ENCODE measurements at regions not wholly inside any gene's neighbourhood (a gene's known extent, or its start where the extent isn't known, plus 50 kb on each side); places are given as distances from the start of the nearest gene placed in this dataset.

DNA sequence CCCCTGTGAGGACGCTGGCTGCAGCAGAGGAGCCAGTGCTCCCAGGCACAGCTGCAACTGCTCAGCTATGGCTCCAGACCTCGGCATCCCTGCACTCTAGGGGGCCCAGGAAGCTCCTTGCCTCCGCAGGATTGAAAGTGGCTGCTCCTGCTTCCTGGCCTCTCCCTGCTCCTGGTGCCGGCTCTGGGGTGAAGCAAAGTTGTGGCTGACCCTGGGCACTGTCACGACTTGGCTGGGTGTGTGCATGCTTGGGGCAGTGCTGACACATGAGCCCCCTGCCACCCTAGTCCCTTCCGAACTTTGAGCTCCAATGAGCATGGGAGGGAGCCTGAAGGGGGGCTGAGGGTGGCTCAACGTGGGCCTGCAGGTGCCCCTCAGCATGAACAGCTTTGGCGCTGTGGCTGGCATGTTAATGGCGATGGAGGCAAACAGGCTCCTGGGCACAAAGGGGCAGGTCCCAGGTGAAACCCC, 1512.2 kb downstream of the KCNT2 start:
- no peak for TF ChIP-seq JUN (IDR thresholded peaks at IDR 0.05; ENCODE audit: borderline replicate concordance, insufficient read depth, insufficient read length, low read depth)
- TF ChIP-seq, protein P1, sequence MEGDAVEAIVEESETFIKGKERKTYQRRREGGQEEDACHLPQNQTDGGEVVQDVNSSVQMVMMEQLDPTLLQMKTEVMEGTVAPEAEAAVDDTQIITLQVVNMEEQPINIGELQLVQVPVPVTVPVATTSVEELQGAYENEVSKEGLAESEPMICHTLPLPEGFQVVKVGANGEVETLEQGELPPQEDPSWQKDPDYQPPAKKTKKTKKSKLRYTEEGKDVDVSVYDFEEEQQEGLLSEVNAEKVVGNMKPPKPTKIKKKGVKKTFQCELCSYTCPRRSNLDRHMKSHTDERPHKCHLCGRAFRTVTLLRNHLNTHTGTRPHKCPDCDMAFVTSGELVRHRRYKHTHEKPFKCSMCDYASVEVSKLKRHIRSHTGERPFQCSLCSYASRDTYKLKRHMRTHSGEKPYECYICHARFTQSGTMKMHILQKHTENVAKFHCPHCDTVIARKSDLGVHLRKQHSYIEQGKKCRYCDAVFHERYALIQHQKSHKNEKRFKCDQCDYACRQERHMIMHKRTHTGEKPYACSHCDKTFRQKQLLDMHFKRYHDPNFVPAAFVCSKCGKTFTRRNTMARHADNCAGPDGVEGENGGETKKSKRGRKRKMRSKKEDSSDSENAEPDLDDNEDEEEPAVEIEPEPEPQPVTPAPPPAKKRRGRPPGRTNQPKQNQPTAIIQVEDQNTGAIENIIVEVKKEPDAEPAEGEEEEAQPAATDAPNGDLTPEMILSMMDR (IDR thresholded peaks at IDR 0.05; ENCODE audit: extremely low read depth in 1 of 2, insufficient read depth in 1 of 2, low read depth in 1 of 2, low read length in 2 of 2): no peak
- TF ChIP-seq MYC (IDR thresholded peaks at IDR 0.05; ENCODE audit: low read depth, low read length): no peak
- no peak for TF ChIP-seq FOS (IDR thresholded peaks at IDR 0.05; ENCODE audit: borderline replicate concordance, insufficient read depth, low read length)
- no peak for TF ChIP-seq EZH2 (IDR thresholded peaks at IDR 0.05; ENCODE audit: borderline replicate concordance, low read depth, low read length, severe bottlenecking)
- no peak for TF ChIP-seq GATA2 (IDR thresholded peaks at IDR 0.05; ENCODE audit: insufficient read depth, insufficient read length, low read depth, low read length)
- no peak for TF ChIP-seq POLR2A (IDR thresholded peaks at IDR 0.05; ENCODE audit: low read depth, low read length)
- no peak for TF ChIP-seq POLR2AphosphoS5 (IDR thresholded peaks at IDR 0.05; ENCODE audit: insufficient read depth, low read depth, low read length)
- TF ChIP-seq, protein P2, sequence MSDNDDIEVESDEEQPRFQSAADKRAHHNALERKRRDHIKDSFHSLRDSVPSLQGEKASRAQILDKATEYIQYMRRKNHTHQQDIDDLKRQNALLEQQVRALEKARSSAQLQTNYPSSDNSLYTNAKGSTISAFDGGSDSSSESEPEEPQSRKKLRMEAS (IDR thresholded peaks at IDR 0.05; ENCODE audit: insufficient read depth, insufficient read length): no peak
- no peak overlapping the region for H3K9ac ChIP-seq (replicated peaks; ENCODE audit: extremely low read depth, insufficient read depth, low read length)
- H2AFZ ChIP-seq (ENCODE audit: low read depth, low read length): no peak overlapping the region
- CTCF ChIA-PET: no interaction called here
- intact Hi-C loops (cut with micrococcal nuclease) (no loop called here), dilution Hi-C loops (cut with MboI; ENCODE audit: extremely low pct_ligation_motif_present, low sequenced_read_pairs) (no loop called here)
- no peak overlapping the region for H3K4me2 ChIP-seq (ENCODE audit: insufficient read depth, low read length)
- no peaks in the 10 kb centered on the region for H3K9me1 ChIP-seq (replicated peaks; ENCODE audit: control insufficient read depth, extremely low read depth, insufficient read depth, low read length)
- no peak for FAIRE-seq
- no peaks in the 10 kb centered on the region for H3K36me3 ChIP-seq (ENCODE audit: control insufficient read depth in 2 of 2, extremely low read depth in 1 of 2, insufficient read depth in 2 of 2, low read length in 2 of 2)
- no peaks in the 10 kb centered on the region for H4K20me1 ChIP-seq (replicated peaks; ENCODE audit: control insufficient read depth, extremely low read depth, insufficient read depth, low read length)
- no peaks in the 10 kb centered on the region for H3K4me1 ChIP-seq (ENCODE audit: control insufficient read depth, extremely low read depth, insufficient read depth, low read length)
- no TSS peak for BruUV-seq (replicated peaks)
- POLR2A ChIA-PET: no interaction called here
- no peak overlapping the region for H3K4me3 ChIP-seq (replicated peaks in 1 of 3; ENCODE audit: insufficient read depth in 1 of 3, low read depth in 1 of 3, low read length in 3 of 3)
- no peaks in the 10 kb centered on the region for H3K27me3 ChIP-seq (ENCODE audit: control insufficient read depth in 2 of 2, insufficient read depth in 2 of 2, low read length in 2 of 2)
- no peak overlapping the region for H3K27ac ChIP-seq (ENCODE audit: insufficient read depth, low read depth, low read length)
- H3K9me3 ChIP-seq (replicated peaks; ENCODE audit: control insufficient read depth, insufficient read depth, low read length): no peaks in the 10 kb centered on the region
- no peak for DNase-seq (ENCODE audit: low read depth, low spot score)
- H3K79me2 ChIP-seq (ENCODE audit: control insufficient read depth, insufficient read depth, low read length): no peaks in the 10 kb centered on the region
